ENCODE measurements at regions not wholly inside any gene's neighbourhood (a gene's known extent, or its start where the extent isn't known, plus 50 kb on each side); places are given as distances from the start of the nearest gene placed in this dataset.

DNA sequence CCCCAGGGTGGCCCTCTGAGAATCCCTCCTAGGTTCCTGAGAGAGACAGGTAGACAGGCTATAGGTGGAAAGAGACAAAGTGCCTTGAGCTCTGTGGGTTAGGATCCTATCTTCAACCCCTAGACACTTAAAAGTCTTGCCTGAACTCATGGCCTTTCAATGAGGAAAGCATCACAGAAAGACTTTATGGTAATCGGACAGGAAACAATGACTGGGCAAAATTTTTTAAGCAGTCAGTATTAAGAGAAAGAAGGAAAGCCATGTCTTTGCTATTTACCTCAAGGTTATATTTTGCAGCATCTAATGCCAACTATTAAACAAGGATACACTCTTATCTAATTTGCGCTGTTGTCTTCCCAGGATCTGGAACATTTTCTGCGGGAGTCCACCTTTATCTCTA is 93.2 kb downstream of the PCSK1 start:
- no peak overlapping the region for H3K4me2 ChIP-seq (ENCODE audit: low read length)
- H2AFZ ChIP-seq (ENCODE audit: low read depth, low read length, poor library complexity, severe bottlenecking) = no peak overlapping the region
- ChIA-PET CTCF (no interaction called here), RAD21 (ENCODE audit: low non-redundant PET in 1 of 2, low total read pairs in 2 of 2, uncharacterized antibody in 2 of 2, unreplicated experiment in 2 of 2) (no interaction called here), POLR2A (no interaction called here)
- H3K27me3 ChIP-seq (ENCODE audit: insufficient read depth, low read length) = no peaks in the 10 kb centered on the region
- no peak overlapping the region for H3K9ac ChIP-seq (ENCODE audit: low read length)
- H3K27ac ChIP-seq (ENCODE audit: low read depth, low read length) = no peak overlapping the region
- no peaks in the 10 kb centered on the region for H3K79me2 ChIP-seq (ENCODE audit: insufficient read depth, low read length)
- no peaks in the 10 kb centered on the region for H3K9me3 ChIP-seq (ENCODE audit: control insufficient read depth in 1 of 2, insufficient read depth in 1 of 2, low read depth in 1 of 2, low read length in 2 of 2)
- H4K20me1 ChIP-seq (ENCODE audit: insufficient read depth) = no peaks in the 10 kb centered on the region
- H3K9me2 ChIP-seq (ENCODE audit: insufficient read depth) = no peaks in the 10 kb centered on the region
- DNase-seq (ENCODE audit: low read depth, low spot score) = no peak
- intact Hi-C loops (cut with micrococcal nuclease) = loop anchor here (5.0 to 10.0 kb wide), 3 partner anchors 347 to 693 kb away; partner anchors contain the start of gene RFESD
- H3K36me3 ChIP-seq (ENCODE audit: control insufficient read depth in 1 of 2, insufficient read depth in 2 of 2, low read length in 2 of 2) = no peaks in the 10 kb centered on the region
- TF ChIP-seq CEBPB (IDR thresholded peaks at IDR 0.05; ENCODE audit: low read depth) (no peak), SRF (IDR thresholded peaks at IDR 0.05; ENCODE audit: low read depth) (no peak), POLR2A (IDR thresholded peaks at IDR 0.05; ENCODE audit: borderline replicate concordance, extremely low read depth, insufficient read depth, insufficient read length) (no peak), CBX3 (IDR thresholded peaks at IDR 0.05; ENCODE audit: low read depth) (no peak), FOSL1 (IDR thresholded peaks at IDR 0.05; ENCODE audit: low read depth) (no peak), SIN3A (IDR thresholded peaks at IDR 0.05; ENCODE audit: low read depth) (no peak), EGR1 (IDR thresholded peaks at IDR 0.05; ENCODE audit: low read depth) (no peak), ZNF274 (IDR thresholded peaks at IDR 0.05; ENCODE audit: low read depth, low read length) (no peak), ELF1 (IDR thresholded peaks at IDR 0.05; ENCODE audit: borderline replicate concordance, low read depth) (no peak), YY1 (IDR thresholded peaks at IDR 0.05; ENCODE audit: extremely low read depth, insufficient replicate concordance, low read depth, low read length) (no peak), ZFX (IDR thresholded peaks at IDR 0.05) (no peak), POLR2AphosphoS5 (IDR thresholded peaks at IDR 0.05; ENCODE audit: low read depth, low read length) (no peak)
- TF ChIP-seq, protein P1, sequence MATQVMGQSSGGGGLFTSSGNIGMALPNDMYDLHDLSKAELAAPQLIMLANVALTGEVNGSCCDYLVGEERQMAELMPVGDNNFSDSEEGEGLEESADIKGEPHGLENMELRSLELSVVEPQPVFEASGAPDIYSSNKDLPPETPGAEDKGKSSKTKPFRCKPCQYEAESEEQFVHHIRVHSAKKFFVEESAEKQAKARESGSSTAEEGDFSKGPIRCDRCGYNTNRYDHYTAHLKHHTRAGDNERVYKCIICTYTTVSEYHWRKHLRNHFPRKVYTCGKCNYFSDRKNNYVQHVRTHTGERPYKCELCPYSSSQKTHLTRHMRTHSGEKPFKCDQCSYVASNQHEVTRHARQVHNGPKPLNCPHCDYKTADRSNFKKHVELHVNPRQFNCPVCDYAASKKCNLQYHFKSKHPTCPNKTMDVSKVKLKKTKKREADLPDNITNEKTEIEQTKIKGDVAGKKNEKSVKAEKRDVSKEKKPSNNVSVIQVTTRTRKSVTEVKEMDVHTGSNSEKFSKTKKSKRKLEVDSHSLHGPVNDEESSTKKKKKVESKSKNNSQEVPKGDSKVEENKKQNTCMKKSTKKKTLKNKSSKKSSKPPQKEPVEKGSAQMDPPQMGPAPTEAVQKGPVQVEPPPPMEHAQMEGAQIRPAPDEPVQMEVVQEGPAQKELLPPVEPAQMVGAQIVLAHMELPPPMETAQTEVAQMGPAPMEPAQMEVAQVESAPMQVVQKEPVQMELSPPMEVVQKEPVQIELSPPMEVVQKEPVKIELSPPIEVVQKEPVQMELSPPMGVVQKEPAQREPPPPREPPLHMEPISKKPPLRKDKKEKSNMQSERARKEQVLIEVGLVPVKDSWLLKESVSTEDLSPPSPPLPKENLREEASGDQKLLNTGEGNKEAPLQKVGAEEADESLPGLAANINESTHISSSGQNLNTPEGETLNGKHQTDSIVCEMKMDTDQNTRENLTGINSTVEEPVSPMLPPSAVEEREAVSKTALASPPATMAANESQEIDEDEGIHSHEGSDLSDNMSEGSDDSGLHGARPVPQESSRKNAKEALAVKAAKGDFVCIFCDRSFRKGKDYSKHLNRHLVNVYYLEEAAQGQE (IDR thresholded peaks at IDR 0.05; ENCODE audit: low read depth) = no peak
- TF ChIP-seq, protein P2, sequence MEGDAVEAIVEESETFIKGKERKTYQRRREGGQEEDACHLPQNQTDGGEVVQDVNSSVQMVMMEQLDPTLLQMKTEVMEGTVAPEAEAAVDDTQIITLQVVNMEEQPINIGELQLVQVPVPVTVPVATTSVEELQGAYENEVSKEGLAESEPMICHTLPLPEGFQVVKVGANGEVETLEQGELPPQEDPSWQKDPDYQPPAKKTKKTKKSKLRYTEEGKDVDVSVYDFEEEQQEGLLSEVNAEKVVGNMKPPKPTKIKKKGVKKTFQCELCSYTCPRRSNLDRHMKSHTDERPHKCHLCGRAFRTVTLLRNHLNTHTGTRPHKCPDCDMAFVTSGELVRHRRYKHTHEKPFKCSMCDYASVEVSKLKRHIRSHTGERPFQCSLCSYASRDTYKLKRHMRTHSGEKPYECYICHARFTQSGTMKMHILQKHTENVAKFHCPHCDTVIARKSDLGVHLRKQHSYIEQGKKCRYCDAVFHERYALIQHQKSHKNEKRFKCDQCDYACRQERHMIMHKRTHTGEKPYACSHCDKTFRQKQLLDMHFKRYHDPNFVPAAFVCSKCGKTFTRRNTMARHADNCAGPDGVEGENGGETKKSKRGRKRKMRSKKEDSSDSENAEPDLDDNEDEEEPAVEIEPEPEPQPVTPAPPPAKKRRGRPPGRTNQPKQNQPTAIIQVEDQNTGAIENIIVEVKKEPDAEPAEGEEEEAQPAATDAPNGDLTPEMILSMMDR (IDR thresholded peaks at IDR 0.05 in 2 of 3, conservative IDR thresholded peaks at IDR 0.05 in 1 of 3; ENCODE audit: borderline replicate concordance in 1 of 3, insufficient read depth in 1 of 3, low read depth in 2 of 3, low read length in 2 of 3) = no peak
- no peak for ATAC-seq
- H3K4me1 ChIP-seq (ENCODE audit: control insufficient read depth in 1 of 2, insufficient read depth in 2 of 2, low read length in 2 of 2) = 0 out of 4 replicates have a peak, but pooled peaks cover 0 to 6% of the 10 kb centered on the region in 2 experiments
- BruUV-seq (replicated peaks) = no TSS peak
- H3K4me3 ChIP-seq (replicated peaks in 1 of 2; ENCODE audit: low read depth in 1 of 2, low read length in 2 of 2) = no peak overlapping the region

Data from HCT116 (cell line).